Mesendoderm (in vitro differentiated cells): ENCODE measurements at regions not wholly inside any gene's neighbourhood (a gene's known extent, or its start where the extent isn't known, plus 50 kb on each side); places are given as distances from the start of the nearest gene placed in this dataset.

Source experiments
- DNase-seq: peaks from one replicate; pipeline ENCODE4 v3.0.0; 2013
- H2AK5ac ChIP-seq: 2 replicates; pipeline ENCODE4 v1.6.1; 2013; ENCODE audit warnings: low read length, inconsistent platforms
- H2BK120ac ChIP-seq: 2 replicates; pipeline ENCODE4 v1.6.1; 2013; ENCODE audit warnings: low read depth, mild to moderate bottlenecking, low read length, moderate library complexity, mixed read lengths
- H2BK15ac ChIP-seq: replicated peaks from 2 replicates; pipeline ENCODE4 v1.6.1; 2013; ENCODE audit warnings: low read depth, mild to moderate bottlenecking, moderate library complexity
- H2BK5ac ChIP-seq: 2 replicates; pipeline ENCODE4 v1.6.1; 2013; ENCODE audit warnings: low read length, inconsistent platforms
- H3K18ac ChIP-seq: 2 replicates; pipeline ENCODE4 v1.6.1; 2013; ENCODE audit warnings: mild to moderate bottlenecking, low read length, mixed read lengths
- H3K23ac ChIP-seq: one replicate; pipeline ENCODE4 v1.6.1; 2013; ENCODE audit warnings: low read length
- H3K27ac ChIP-seq: 2 replicates; pipeline ENCODE4 v1.5.1; 2013; ENCODE audit warnings: low read depth, mild to moderate bottlenecking, inconsistent platforms, low read length, moderate library complexity
- H3K27me3 ChIP-seq: 2 replicates; pipeline ENCODE4 v1.6.1; 2013; ENCODE audit warnings: low read length, control low read depth, mild to moderate bottlenecking, inconsistent platforms; ENCODE audit not compliant: insufficient read depth, poor library complexity
- H3K36me3 ChIP-seq: 2 replicates; pipeline ENCODE4 v1.6.1; 2013; ENCODE audit warnings: low read length, inconsistent platforms; ENCODE audit not compliant: control insufficient read depth, insufficient read depth
- H3K4ac ChIP-seq: one replicate; pipeline ENCODE4 v1.6.1; 2013; ENCODE audit warnings: low read depth, mild to moderate bottlenecking, low read length, moderate library complexity
- H3K4me1 ChIP-seq: 2 replicates; pipeline ENCODE4 v1.6.1; 2013; ENCODE audit warnings: low read depth, low read length, inconsistent platforms; ENCODE audit not compliant: control insufficient read depth
- H3K4me2 ChIP-seq: 2 replicates; pipeline ENCODE4 v1.6.1; 2013; ENCODE audit warnings: low read length
- H3K4me3 ChIP-seq: 2 replicates; pipeline ENCODE4 v1.5.1; 2013; ENCODE audit warnings: mild to moderate bottlenecking, low read length
- H3K56ac ChIP-seq: one replicate; pipeline ENCODE4 v1.6.1; 2013; ENCODE audit warnings: low read length
- H3K79me1 ChIP-seq: 2 replicates; pipeline ENCODE4 v1.6.1; 2013; ENCODE audit warnings: low read length, inconsistent platforms
- H3K79me2 ChIP-seq: 2 replicates; pipeline ENCODE4 v1.6.1; 2013; ENCODE audit warnings: mild to moderate bottlenecking, low read length; ENCODE audit not compliant: control insufficient read depth, insufficient read depth
- H3K9ac ChIP-seq: 2 replicates; pipeline ENCODE4 v1.6.1; 2013; ENCODE audit warnings: low read length, inconsistent platforms
- H4K5ac ChIP-seq: one replicate; pipeline ENCODE4 v1.6.1; 2013; ENCODE audit warnings: low read length
- H4K8ac ChIP-seq: one replicate; pipeline ENCODE4 v1.6.1; 2013; ENCODE audit warnings: low read depth, mild to moderate bottlenecking, control low read depth, low read length, moderate library complexity
- WGBS: extraction: QIAGEN DNeasy Blood & Tissue Kit; methylation state at CpG from one replicate; pipeline ENCODE4 v1.1.7; 2013; ENCODE audit warnings: low lambda C conversion rate, missing lambda C conversion rate; ENCODE audit not compliant: insufficient coverage; ENCODE audit errors: extremely low coverage; 5-methylcytosine and 5-hydroxymethylcytosine counted together

- no peak overlapping the region for H3K27ac ChIP-seq
- H3K4me3 ChIP-seq = no peak overlapping the region
- H2BK120ac ChIP-seq = no peak overlapping the region
- no peaks in the 10 kb centered on the region for H3K79me1 ChIP-seq
- H2AK5ac ChIP-seq = peak overlapping the region; percentile 60
- peak overlapping the region; percentile 18 for H3K56ac ChIP-seq
- no peaks in the 10 kb centered on the region for H3K79me2 ChIP-seq
- WGBS = no CpG with 5 or more reads among the region's 2 CpGs
- H3K18ac ChIP-seq = no peak overlapping the region
- no peak for DNase-seq
- no peak overlapping the region for H4K8ac ChIP-seq
- H2BK5ac ChIP-seq = peak overlapping the region; percentile 47
- no peak overlapping the region for H3K9ac ChIP-seq
- H3K4me2 ChIP-seq = no peak overlapping the region
- H3K4me1 ChIP-seq = peaks cover 7% of the 10 kb centered on the region
- H3K4ac ChIP-seq = no peak overlapping the region
- H3K23ac ChIP-seq = no peak overlapping the region
- no peak overlapping the region for H2BK15ac ChIP-seq
- H4K5ac ChIP-seq = no peak overlapping the region
- no peaks in the 10 kb centered on the region for H3K36me3 ChIP-seq
- no peaks in the 10 kb centered on the region for H3K27me3 ChIP-seq
Observed at GRCh38 chr18:2089396-2089795, 481.9 kb downstream of the METTL4 start.

DNA sequence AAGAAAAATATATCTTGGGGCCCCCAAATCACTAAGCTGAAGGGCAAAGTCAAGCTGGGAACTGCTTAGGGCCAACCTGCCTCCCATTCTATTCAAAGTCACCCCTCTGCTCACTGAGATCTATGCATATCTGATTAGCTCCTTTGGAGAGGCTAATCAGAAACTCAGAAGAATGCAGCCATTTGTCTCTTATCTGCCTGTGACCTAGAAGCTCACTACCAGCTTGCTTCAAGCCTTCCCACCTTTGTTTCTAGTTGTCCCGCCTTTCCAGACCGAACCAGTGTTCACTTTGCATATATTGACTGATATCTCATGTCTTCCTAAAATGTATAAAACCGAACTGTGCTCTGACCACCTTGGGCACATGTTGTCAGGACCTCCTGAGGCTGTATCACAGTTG lies 479.4 kb downstream of the METTL4 start:
- H4K8ac ChIP-seq = no peak overlapping the region
- no peak overlapping the region for H4K5ac ChIP-seq
- no peak overlapping the region for H3K4ac ChIP-seq
- no peaks in the 10 kb centered on the region for H3K79me2 ChIP-seq
- H3K36me3 ChIP-seq = no peaks in the 10 kb centered on the region
- H3K18ac ChIP-seq = no peak overlapping the region
- H3K4me2 ChIP-seq = no peak overlapping the region
- peak; percentile 97 for DNase-seq
- peak overlapping the region; percentile 49 for H2BK5ac ChIP-seq
- H2AK5ac ChIP-seq = no peak overlapping the region
- no peak overlapping the region for H3K23ac ChIP-seq
- H3K27me3 ChIP-seq = no peaks in the 10 kb centered on the region
- no peak overlapping the region for H3K27ac ChIP-seq
- no CpG with 5 or more reads among the region's 3 CpGs for WGBS
- H2BK15ac ChIP-seq = no peak overlapping the region
- no peak overlapping the region for H3K9ac ChIP-seq
- H3K4me1 ChIP-seq = peaks cover 7% of the 10 kb centered on the region
- H3K56ac ChIP-seq = peak overlapping the region; percentile 65
- no peak overlapping the region for H3K4me3 ChIP-seq
- no peak overlapping the region for H2BK120ac ChIP-seq
- no peaks in the 10 kb centered on the region for H3K79me1 ChIP-seq

DNA sequence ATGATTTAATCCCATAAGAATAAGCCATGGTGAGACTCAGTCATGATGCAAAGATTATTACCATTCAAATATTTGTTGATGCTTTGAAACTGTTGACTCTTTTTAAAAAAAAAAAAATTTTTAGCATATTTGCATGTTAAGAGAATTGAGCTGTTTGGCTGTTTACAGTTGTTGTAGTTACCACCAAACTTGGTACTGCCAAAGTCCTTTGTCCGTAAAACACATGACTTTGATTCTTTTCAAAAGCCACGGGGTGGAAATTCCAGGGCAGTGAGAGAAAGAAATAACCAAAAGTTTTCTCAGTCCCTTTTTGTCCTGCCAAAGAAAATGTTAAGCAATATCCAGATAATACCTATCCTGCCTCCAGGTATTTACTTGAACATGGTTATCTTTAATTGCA lies 474.8 kb downstream of the METTL4 start:
- no peak overlapping the region for H3K56ac ChIP-seq
- H3K4me2 ChIP-seq = no peak overlapping the region
- H3K4ac ChIP-seq = no peak overlapping the region
- peak; percentile 63 for DNase-seq
- no peak overlapping the region for H3K4me3 ChIP-seq
- H2BK15ac ChIP-seq = no peak overlapping the region
- no peak overlapping the region for H4K8ac ChIP-seq
- H3K27ac ChIP-seq = no peak overlapping the region
- H3K9ac ChIP-seq = no peak overlapping the region
- no peaks in the 10 kb centered on the region for H3K27me3 ChIP-seq
- H3K79me1 ChIP-seq = no peaks in the 10 kb centered on the region
- H2BK5ac ChIP-seq = no peak overlapping the region
- no peak overlapping the region for H3K23ac ChIP-seq
- no peak overlapping the region for H3K18ac ChIP-seq
- H3K4me1 ChIP-seq = peaks cover under 1% of the 10 kb centered on the region
- no peaks in the 10 kb centered on the region for H3K36me3 ChIP-seq
- no peak overlapping the region for H4K5ac ChIP-seq
- no peaks in the 10 kb centered on the region for H3K79me2 ChIP-seq
- no peak overlapping the region for H2BK120ac ChIP-seq
- no CpG with 5 or more reads among the region's 2 CpGs for WGBS
- no peak overlapping the region for H2AK5ac ChIP-seq

- no peak overlapping the region for H2AK5ac ChIP-seq
- H3K27ac ChIP-seq = no peak overlapping the region
- H2BK5ac ChIP-seq = no peak overlapping the region
- H3K4ac ChIP-seq = no peak overlapping the region
- H3K23ac ChIP-seq = no peak overlapping the region
- DNase-seq = no peak
- H3K27me3 ChIP-seq = no peaks in the 10 kb centered on the region
- no CpG with 5 or more reads among the region's 1 CpG for WGBS
- H3K18ac ChIP-seq = no peak overlapping the region
- no peak overlapping the region for H4K5ac ChIP-seq
- no peak overlapping the region for H3K4me3 ChIP-seq
- H2BK120ac ChIP-seq = no peak overlapping the region
- H4K8ac ChIP-seq = peak overlapping the region; percentile 56
- no peak overlapping the region for H2BK15ac ChIP-seq
- no peaks in the 10 kb centered on the region for H3K79me2 ChIP-seq
- no peaks in the 10 kb centered on the region for H3K79me1 ChIP-seq
- H3K4me1 ChIP-seq = no peaks in the 10 kb centered on the region
- H3K56ac ChIP-seq = no peak overlapping the region
- H3K9ac ChIP-seq = no peak overlapping the region
- H3K36me3 ChIP-seq = no peaks in the 10 kb centered on the region
- no peak overlapping the region for H3K4me2 ChIP-seq
Observed at GRCh38 chr18:2100694-2101213, 470.6 kb downstream of the METTL4 start.

DNA sequence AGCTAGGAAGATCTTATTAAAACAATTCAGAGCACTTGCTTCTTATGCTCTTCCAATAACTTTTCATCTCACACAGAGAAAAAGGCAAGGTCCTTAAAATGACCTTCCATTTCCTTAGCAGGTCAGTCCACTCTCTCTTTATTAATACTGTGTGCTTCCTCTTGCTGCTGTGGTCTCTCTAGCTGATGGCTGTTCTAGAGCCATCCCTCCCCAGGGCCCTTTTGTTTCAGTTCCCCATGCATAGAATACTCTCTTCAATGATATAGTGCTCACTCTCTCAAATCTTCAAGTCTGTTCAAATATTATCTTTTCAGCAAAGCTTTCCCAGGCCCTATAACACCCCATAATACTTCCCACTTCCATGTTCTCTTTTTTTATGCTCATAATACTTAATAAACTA lies 469.3 kb downstream of the METTL4 start:
- Histone ChIP-seq H3K4me1 (no peaks in the 10 kb centered on the region), H3K9ac (no peak overlapping the region), H3K4ac (no peak overlapping the region), H2BK5ac (no peak overlapping the region), H2BK120ac (no peak overlapping the region), H3K36me3 (no peaks in the 10 kb centered on the region), H4K5ac (no peak overlapping the region), H2AK5ac (no peak overlapping the region), H3K79me2 (no peaks in the 10 kb centered on the region), H3K79me1 (no peaks in the 10 kb centered on the region), H2BK15ac (no peak overlapping the region), H3K56ac (no peak overlapping the region), H3K18ac (no peak overlapping the region), H4K8ac (no peak overlapping the region), H3K27ac (no peak overlapping the region), H3K27me3 (no peaks in the 10 kb centered on the region), H3K23ac (no peak overlapping the region), H3K4me2 (no peak overlapping the region), H3K4me3 (no peak overlapping the region)
- no peak for DNase-seq

DNA sequence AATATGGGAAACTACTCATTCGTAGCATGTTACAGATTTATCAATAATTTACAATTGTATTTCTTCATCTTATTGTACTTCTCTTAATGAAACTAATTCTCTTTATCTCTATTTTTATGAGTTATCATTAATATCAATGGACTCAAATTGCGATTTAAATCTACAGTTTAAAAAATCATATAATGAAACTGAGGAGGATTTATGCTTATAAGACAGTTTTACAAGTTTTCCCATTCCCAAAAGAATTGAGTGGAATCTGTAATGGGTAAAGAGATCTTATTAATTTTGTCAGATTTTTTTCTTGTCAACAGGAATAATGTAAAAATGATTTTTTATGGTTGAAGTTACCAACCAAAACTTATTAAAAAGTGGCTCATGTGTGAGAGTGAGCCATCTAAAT lies 468.0 kb downstream of the METTL4 start:
- H3K27ac ChIP-seq = no peak overlapping the region
- H4K8ac ChIP-seq = no peak overlapping the region
- H3K27me3 ChIP-seq = no peaks in the 10 kb centered on the region
- H2BK15ac ChIP-seq = no peak overlapping the region
- no peaks in the 10 kb centered on the region for H3K36me3 ChIP-seq
- no peak overlapping the region for H3K23ac ChIP-seq
- no peak overlapping the region for H4K5ac ChIP-seq
- no peak for DNase-seq
- H3K79me1 ChIP-seq = no peaks in the 10 kb centered on the region
- H2AK5ac ChIP-seq = no peak overlapping the region
- H2BK120ac ChIP-seq = no peak overlapping the region
- no CpG with 5 or more reads among the region's 2 CpGs for WGBS
- no peak overlapping the region for H3K56ac ChIP-seq
- no peak overlapping the region for H2BK5ac ChIP-seq
- H3K4me1 ChIP-seq = no peaks in the 10 kb centered on the region
- H3K4me3 ChIP-seq = no peak overlapping the region
- no peak overlapping the region for H3K4ac ChIP-seq
- H3K18ac ChIP-seq = no peak overlapping the region
- H3K9ac ChIP-seq = no peak overlapping the region
- no peak overlapping the region for H3K4me2 ChIP-seq
- H3K79me2 ChIP-seq = no peaks in the 10 kb centered on the region
